HG03565 (cell line): ENCODE measurements at regions not wholly inside any gene's neighbourhood (a gene's known extent, or its start where the extent isn't known, plus 50 kb on each side); places are given as distances from the start of the nearest gene placed in this dataset.
A peak's percentile ranks its signal among the peaks of the same experiment; 100 is the strongest.

ENCODE experiments used
- ATAC-seq: cut with Tn5 transposase; IDR thresholded peaks from one replicate; pipeline ENCODE4 v1.9.1; 2021; ENCODE audit warnings: mild to moderate bottlenecking, moderate library complexity; ENCODE audit not compliant: unreplicated experiment

DNA sequence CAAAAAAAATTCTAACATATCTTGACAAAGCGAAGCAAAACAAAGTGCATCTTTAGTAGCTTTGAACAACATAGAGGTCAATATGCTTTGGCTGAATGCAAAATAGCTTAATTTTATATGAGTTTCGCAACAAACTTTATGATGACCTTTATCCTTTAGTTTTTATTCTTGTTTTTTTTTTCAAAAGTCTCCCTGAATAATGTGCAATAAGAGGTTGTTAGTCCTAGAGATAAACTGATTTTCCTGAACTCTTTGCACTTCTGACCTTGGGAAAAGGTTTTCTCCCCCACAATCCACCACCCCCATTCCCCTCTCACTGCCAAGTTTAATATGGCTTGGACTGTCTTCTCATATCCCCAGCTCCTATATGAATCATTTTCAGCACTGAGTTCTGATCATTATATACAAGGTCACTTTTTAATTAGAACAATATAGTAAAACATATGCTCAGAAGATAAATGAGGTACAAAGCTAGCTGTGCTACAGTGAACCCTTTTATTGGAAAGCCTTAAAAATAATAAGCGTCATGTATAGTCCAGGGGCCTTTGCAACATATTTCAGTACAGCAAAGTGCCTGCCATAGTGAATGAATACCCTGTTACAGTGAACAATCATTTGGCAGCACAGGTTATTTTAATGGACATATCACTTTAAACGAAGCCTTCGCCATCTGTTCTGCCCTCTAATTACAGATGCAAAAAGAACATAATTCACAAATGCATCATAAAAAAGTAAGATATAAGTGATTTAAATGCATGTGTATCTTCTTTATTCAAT is 496.3 kb upstream of the NR2F2 start:
- no peak for ATAC-seq

GRCh38 chr15:95836536-95836935 is 494.0 kb upstream of the NR2F2 start:
- ATAC-seq, result no peak

DNA sequence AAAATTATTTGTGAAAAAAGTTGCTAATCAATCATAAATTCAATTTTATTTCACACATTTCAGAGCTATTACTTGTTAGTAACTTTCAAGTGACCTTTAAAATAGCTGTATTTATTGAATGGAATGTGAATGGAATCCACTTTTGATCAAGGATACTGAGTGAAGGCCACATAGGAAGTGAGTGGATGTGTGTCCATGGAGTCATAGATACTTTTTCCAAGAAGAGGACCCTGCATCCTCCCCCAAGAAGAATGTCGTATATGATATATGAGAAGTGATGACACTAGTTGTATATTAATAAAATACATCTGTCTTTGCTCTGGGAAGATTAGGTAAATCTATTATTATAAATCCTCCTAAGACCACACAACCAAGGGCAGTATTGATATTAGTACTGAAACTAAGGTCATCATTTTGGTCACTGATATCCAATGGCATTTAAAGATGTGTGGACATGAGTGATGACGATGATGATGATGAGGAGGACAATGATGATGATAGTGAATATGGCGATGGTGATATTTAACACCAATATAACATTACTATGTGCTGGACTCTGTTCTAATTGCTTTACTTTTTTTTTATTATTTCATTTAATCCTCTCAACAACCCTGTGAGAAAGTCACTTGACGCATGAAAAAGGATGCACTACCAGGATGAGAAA is 493.0 kb upstream of the NR2F2 start:
- ATAC-seq, result no peak

DNA sequence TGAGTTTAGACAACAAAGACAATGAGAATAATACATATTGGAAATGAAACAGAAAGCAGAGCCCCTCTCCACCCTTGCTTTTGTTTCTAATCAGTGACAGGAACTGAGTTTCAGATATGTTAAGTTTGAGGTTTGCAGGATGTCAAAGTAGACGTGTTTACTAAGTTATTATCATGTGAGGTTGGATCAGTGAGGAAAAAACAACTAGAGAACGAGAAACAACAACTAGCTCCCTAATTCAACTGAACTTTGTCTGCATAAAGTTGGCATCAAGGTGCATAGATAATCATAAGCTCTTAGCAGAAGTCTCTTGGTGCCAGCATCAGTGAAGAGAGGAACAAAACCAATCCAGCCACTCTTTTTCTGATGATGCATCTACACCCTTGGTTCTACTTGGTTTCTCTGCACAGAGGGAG is 491.1 kb upstream of the NR2F2 start:
- ATAC-seq, result peak; percentile 96

GRCh38 chr15:95840004-95840403 is 490.5 kb upstream of the NR2F2 start:
- no peak for ATAC-seq

DNA sequence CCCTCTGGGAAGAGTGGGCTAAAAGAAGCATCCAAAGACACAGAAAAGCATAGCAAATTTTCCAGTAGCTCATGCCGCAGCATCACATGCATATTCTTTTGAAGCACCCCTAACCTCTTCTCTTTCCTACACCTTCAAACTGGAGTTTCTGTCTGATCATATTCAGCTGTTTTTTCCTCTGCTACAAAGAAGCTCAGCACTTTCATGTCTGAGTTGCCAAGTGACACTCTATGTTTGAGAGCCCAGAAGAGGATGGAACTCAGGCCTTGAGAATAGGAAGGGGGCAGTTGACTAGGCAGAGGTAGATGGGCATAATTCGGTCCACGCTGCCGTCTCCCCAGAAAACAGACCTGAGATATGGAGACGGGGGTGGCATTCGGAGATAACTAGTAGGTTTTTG is 489.6 kb upstream of the NR2F2 start:
- no peak for ATAC-seq

- ATAC-seq, result no peak
Observed at GRCh38 chr15:95842576-95842975, 487.9 kb upstream of the NR2F2 start.

DNA sequence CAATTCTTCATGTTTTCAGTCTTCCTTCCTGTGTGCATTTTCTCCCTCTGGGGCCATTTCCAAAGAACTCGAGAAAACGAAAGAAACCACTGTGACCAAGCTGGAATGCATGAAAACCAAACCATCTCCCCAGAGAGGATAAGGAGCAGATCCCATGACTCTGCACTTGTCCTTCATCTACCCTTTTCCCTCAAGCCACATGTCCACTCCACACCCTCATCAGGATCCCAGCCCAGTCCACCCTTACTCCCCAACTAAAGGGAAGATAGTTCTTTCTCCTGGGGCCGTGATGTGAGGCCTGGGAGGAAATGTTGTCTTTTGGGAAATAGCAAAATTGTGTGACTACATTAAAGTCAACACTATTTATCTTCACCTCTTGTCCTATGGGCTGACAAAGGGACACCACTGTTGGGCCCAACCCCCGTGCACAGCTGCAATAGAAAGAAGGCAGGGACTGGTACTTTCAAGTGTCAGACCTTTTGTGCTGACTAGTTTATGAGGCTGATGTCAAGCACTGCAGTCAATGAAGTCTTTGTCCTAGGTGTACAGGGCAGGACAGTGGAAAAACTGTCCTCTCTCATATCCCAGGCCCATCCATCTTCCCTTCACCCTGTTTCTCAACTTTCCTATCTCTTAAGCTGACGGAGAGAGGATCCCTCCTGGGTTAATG is 487.1 kb upstream of the NR2F2 start:
- no peak for ATAC-seq

GRCh38 chr15:95845862-95846515 is 484.5 kb upstream of the NR2F2 start:
- no peak for ATAC-seq

DNA sequence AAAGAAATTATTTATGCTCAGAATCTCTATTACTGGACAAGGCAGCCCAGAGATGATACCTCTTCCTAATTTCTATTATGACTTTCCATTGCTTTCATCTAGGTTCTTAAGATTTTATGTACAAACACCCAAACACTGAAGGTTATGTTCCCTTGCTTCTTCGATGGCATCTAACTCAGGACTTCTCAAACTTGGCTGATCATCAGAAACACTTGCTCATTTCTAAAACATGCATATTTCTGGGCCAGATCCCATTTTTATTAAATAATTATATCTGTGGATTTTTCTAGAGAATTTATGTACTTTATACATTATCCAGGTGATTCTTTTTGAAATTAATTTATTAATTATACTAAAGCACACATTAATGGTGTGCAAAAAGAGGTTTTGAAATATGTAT is 482.4 kb upstream of the NR2F2 start:
- no peak for ATAC-seq

DNA sequence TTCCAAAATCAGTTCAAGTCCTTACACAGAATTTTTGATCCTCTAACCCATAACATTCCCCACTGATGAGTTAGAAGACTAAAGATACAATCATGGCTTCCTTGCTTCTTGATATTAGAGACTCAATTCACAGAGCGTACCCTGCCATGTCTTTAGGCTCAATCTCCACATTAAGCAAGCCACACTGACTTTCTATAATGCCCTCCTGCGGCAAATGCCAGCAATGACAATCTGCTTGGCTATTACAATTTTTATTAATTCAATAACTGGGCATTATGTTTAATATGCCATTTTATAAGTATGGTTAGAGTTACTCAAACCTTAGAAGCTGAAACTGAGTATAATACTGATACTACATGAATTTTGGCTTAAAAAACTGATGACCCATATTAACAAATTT is 479.7 kb upstream of the NR2F2 start:
- ATAC-seq, result no peak

DNA sequence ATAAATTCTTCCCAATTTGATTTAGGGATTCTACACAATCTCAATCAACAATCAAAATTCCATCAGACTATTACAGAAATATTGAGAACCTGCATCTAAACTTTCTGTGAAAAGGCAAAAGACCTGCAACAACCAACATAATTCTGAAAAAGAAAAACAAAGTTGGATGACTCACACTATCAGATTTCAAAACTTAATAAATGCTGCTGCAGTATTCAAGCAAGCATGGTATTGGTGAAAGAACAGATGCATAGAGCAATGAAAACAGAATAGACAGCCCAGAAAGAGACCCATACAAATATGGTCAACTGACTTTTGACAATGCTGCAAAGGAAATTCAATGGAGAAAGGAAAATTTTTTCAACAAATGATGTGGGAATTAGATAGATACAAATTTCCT is 477.1 kb upstream of the NR2F2 start:
- ATAC-seq, result no peak

DNA sequence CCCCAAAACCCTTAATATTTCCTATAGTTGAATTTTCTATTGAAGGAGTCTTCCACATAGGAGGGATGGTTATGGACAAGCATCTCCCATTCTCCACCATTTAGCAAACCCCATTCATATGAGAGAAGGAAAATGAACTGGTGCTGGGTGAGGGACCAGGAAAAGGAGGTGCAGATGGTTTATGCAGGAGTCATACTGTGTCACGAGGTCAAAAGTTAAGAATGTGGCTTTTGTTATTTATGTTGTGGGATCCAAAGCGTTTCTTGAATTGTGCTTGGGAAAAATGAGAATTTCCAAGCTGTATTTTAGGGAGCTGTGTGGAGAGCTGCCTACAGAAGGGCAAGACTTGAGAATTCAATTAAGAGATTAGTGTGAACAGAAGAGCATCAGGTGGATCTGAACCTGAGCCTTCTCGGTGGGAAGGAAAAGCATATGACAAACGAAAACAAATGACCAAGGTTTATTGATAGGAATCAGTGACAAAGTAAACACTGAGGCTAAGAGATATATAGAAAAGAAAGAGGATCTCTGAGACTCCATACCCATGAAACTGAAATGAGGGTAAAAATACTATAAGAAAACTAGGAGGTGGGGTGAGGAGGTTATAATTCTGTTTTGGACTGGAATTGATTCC is 473.3 kb upstream of the NR2F2 start:
- ATAC-seq, result no peak

DNA sequence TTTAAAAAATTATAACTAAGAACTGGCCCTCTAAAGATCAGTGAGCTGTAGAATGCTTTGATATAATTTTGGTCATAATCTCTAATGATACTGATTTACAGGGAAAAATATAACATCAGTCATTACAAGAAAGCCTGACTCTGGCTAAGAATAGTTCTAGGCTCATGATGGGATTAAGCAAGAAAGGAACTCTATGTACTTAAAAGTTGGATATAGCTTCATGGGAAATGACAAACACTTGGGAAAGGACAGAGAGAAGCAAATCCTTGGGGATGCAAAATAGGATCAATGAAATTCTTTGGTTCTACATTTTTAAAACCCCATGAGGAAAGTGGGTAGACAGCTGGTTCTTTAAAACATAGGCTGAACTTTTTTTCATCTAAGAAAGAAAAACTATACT is 472.7 kb upstream of the NR2F2 start:
- ATAC-seq, result no peak

DNA sequence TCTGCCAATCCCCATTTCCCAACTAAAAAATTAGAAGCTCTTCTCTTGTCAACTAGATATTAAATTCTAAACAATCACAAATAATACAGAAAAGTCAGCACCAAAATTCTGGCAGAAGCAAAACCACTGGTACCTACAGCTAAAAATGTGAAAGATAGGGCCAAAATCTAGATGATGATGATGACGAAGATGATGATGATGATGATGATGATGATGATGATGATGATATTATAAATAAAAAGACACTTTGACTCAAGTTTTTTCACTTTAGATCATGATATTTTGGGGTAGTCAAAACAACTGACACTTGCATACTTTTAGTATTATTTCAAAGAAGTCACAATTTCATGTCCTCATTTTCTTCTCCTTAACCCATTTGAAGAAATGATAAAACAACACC is 470.1 kb upstream of the NR2F2 start:
- no peak for ATAC-seq

GRCh38 chr15:95864467-95864886 is 466.0 kb upstream of the NR2F2 start:
- peak; percentile 83 for ATAC-seq

GRCh38 chr15:95865330-95865739 is 465.2 kb upstream of the NR2F2 start:
- no peak for ATAC-seq

DNA sequence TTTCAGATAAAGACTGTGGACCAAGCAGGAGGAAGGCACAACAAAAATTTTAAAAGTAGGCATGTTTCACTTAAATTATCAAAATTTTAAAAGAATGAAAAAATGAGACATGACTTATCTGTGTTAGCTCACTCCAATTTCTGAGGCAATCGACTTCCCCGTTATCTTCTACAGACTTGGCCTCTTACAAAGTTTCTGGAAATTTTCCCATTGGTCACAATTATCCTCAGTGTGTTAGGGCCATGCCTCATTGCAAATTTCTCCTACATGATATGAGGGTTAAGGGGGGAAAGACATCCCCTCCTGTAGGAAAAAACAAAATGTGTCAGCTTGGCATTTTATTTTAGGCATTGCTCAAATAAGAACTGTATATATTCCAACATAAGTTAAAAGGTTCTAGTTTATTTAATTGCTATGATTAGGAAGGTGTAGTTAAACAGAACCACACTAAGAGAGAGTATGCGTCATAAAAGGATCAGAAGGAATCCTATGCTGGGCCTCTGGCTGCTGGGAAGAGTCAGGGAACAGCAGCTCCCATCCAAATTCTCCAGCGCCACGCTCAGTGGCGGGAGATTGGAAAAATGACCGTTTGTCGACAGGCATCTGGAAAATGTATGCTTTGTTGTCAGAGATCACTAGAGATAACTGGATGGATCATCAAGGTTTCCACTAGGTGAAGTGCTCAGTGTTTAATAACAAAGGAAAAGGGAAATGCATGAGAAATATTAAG is 463.6 kb upstream of the NR2F2 start:
- ATAC-seq, result no peak

DNA sequence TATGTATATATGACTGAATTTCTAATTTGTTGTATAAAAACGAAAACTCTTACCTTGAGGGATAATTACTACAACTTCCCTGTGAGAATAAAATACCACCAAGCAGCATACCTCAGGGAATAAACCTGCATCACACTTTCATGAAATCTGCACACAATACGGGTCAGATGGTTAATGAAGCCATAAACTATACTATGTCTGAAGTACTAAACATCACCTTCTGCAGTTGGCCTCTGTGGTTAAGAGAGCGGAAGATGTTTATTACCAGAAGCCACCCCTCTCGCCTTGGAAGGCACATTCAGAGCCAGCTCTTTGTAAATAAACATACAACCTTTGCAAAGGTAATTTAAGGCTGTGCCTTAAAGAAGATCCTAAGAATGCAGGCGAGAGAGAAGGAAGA is 462.1 kb upstream of the NR2F2 start:
- ATAC-seq, result no peak

GRCh38 chr15:95868970-95869369 is 461.5 kb upstream of the NR2F2 start:
- ATAC-seq, result no peak
